Activated naive CD8-positive, alpha-beta T cell treated with anti-CD3 and anti-CD28 coated beads, Interleukin-2, amount 10 ng/mL, durations not matched to agents 7 days and 5 days (primary cell): ENCODE measurements at regions not wholly inside any gene's neighbourhood (a gene's known extent, or its start where the extent isn't known, plus 50 kb on each side); places are given as distances from the start of the nearest gene placed in this dataset.
"Not testable (repeated sequence)": the region's sequence is repeated elsewhere in the genome, so short reads cannot be mapped to it uniquely, and the experiment has no call there.

ENCODE experiments used
- ATAC-seq: fragments of 150-1000 bp; cut with Tn5 transposase; one replicate; pipeline ENCODE4 v1.10.0; 2021; ENCODE audit warnings: low read depth, moderate library complexity
- POLR2A ChIA-PET: fragments of 350-600 bp; sonication (Branson Sonifier 250); formaldehyde crosslinking; loops from one replicate; lab custom pipeline; 2021; ENCODE audit warnings: antibody characterized with exemption; lab: Charles Lee
- DNase-seq: peaks from one replicate; pipeline ENCODE4 v3.0.0; 2021
- H3K27ac Mint-ChIP-seq: one replicate; pipeline ENCODE4 v1.8.0; 2022; ENCODE audit warnings: mild to moderate bottlenecking, mixed read lengths
- H3K27me3 Mint-ChIP-seq: one replicate; pipeline ENCODE4 v1.8.0; 2022; ENCODE audit warnings: mild to moderate bottlenecking, moderate library complexity, mixed read lengths
- H3K36me3 Mint-ChIP-seq: one replicate; pipeline ENCODE4 v1.8.0; 2021; ENCODE audit warnings: mild to moderate bottlenecking, mixed read lengths
- H3K4me1 Mint-ChIP-seq: one replicate; pipeline ENCODE4 v1.8.0; 2021; ENCODE audit warnings: mixed read lengths
- H3K4me3 Mint-ChIP-seq: one replicate; pipeline ENCODE4 v1.8.0; 2022; ENCODE audit warnings: mild to moderate bottlenecking, moderate library complexity, mixed read lengths
- H3K9me3 Mint-ChIP-seq: one replicate; pipeline ENCODE4 v1.8.0; 2021; ENCODE audit warnings: mixed read lengths

DNA sequence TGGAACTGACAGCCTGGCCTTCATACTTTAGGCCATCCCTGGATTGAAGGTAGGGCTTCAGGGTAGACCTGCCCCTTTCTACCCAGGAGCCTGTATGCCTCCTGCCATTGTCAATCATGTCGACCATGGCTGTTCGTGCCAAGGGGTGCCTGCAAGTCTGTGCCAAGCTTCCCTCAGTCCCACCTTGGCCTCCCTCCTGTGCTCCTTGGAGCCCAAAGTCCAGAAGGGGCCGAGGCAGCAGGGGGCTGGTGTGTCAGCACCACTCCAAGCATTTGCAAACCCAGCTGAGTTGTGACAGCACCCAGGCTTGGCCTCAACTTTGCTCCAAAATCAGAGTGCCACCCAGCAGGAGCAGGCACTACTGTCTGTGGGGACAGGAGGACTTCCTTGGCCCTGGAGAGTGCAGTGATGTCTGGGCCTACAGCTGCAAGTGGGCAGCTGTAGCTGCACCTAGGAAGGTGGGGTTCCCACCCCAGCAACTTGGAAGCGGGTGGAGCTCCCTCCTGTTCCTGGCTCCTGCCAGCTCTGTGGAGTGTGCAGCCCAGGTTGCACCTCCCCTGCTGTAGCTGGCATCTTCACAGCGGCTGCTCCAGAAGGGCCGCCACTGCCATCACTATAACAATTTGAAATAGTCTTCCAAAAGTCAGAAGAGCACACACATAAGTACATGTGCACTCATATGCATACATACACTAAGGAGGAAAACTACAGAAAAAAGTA lies 1719.3 kb downstream of the HACE1 start:
- POLR2A ChIA-PET, result no interaction called here
- H3K27ac Mint-ChIP-seq, result no peak overlapping the region
- no peaks in the 10 kb centered on the region for H3K36me3 Mint-ChIP-seq
- H3K9me3 Mint-ChIP-seq, result no peaks in the 10 kb centered on the region
- DNase-seq (no peak), ATAC-seq (no peak)
- H3K4me1 Mint-ChIP-seq, result no peaks in the 10 kb centered on the region
- H3K4me3 Mint-ChIP-seq, result no peak overlapping the region
- H3K27me3 Mint-ChIP-seq, result no peaks in the 10 kb centered on the region

DNA sequence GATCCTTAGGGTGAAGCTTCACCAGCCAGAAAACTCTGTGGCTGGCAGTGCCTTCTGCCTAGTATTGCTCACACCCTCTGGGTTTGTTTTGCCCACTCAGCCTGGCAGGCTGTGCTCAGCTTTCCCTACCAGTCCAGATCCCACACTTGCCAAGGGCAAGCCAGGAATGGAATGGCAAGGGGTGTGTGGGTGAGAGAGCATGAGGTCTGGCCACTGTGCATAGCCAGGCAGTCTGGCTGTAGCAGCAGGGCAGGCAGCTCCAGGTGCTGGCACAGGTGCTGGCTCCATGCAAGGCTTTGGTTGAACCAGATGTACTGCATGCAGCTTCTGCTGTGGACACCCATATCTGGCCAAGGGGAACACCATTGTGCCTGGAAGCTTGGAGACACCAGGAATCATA lies 1720.3 kb downstream of the HACE1 start:
- no peak for DNase-seq
- no peak for ATAC-seq
- H3K9me3 Mint-ChIP-seq, result no peaks in the 10 kb centered on the region
- H3K4me3 Mint-ChIP-seq, result no peak overlapping the region
- H3K36me3 Mint-ChIP-seq, result no peaks in the 10 kb centered on the region
- no peaks in the 10 kb centered on the region for H3K4me1 Mint-ChIP-seq
- POLR2A ChIA-PET, result no interaction called here
- no peaks in the 10 kb centered on the region for H3K27me3 Mint-ChIP-seq
- no peak overlapping the region for H3K27ac Mint-ChIP-seq

DNA sequence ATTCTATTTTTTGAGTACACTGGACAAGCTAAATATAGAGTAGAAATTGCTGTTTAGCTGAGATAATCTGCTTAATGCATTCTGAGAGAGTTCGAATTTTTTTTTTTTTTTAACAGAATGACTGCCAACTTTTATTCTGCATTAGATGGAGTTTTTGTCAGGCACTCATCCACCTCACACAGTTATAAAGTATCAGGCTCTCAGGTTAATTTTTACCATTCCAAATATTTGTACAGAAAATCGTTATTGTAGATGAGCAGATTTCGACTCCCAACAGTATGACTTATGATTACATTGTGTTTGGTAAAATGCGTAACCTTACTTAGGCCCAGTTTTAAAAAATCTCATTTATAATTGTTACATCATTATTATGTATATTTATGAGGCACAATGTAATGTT lies 1731.0 kb downstream of the GRIK2 start:
- ATAC-seq, result no peak
- Mint-ChIP-seq H3K27me3 (no peaks in the 10 kb centered on the region), H3K36me3 (no peaks in the 10 kb centered on the region), H3K4me3 (no peak overlapping the region), H3K27ac (no peak overlapping the region), H3K9me3 (no peaks in the 10 kb centered on the region), H3K4me1 (no peaks in the 10 kb centered on the region)
- POLR2A ChIA-PET, result no interaction called here
- DNase-seq, result no peak

DNA sequence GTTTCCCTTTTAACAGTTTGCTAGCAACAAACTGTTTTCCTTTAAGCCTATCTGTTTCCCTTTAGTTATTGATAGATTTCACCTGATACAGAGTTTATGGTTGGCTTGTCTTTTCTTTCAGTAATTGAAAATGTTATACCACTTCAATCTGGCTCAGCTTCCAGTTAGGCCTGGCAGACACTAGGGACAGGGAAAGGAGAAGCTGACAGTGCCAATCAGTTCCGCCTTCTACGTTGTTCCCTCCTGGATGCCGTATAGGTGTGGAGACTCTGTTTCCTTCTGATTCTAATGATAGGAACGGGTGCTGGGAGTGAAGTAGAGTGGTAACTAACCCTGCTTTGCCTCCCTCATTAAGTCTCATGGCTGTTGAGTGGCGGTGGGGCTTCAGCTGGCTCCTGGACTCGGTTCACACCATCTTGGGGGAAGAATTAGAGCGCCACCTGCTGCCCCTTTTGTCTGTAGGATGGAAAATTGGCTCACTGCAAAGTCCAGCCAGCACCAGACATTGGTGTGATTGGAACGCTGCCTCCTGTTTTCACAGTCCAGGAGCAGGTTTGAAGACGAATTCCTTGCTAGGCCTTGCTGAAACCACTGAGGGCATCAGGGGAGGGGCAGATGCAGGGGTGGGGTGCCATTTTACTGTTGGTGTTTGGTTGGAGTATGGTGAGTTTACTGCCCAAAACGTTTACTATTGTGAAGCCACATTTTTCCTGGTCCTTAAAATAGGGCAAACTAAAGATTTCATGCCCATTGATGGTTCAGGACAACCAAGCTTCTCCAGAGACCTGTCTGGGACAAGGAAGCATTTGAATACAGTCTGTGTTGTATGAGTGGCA lies 1729.5 kb downstream of the GRIK2 start:
- POLR2A ChIA-PET, result no interaction called here
- H3K4me3 Mint-ChIP-seq, result no peak overlapping the region
- no peak overlapping the region for H3K27ac Mint-ChIP-seq
- no peaks in the 10 kb centered on the region for H3K27me3 Mint-ChIP-seq
- ATAC-seq, result no peak
- H3K36me3 Mint-ChIP-seq, result no peaks in the 10 kb centered on the region
- H3K9me3 Mint-ChIP-seq, result no peaks in the 10 kb centered on the region
- no peaks in the 10 kb centered on the region for H3K4me1 Mint-ChIP-seq
- no peak for DNase-seq

DNA sequence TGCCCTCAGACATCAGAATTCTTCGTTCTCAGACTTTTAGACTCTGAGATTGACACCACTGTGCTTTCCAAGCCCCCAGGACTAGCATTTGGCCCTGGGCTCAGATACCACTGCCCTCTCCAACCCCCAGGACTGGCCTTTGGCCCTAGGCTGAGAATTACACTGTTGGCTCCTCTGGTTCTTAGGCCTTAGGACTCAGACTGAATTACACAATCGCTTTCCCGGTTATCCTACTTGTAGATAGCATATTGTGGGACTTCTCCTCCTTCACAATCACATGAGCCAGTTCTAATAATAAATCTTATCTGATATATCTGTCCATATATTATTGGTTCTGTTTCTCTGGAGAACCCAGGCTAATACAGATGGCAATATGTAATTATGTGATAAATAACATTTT lies 1725.5 kb downstream of the GRIK2 start:
- ATAC-seq, result no peak
- Mint-ChIP-seq H3K4me3 (no peak overlapping the region), H3K27ac (no peak overlapping the region)

DNA sequence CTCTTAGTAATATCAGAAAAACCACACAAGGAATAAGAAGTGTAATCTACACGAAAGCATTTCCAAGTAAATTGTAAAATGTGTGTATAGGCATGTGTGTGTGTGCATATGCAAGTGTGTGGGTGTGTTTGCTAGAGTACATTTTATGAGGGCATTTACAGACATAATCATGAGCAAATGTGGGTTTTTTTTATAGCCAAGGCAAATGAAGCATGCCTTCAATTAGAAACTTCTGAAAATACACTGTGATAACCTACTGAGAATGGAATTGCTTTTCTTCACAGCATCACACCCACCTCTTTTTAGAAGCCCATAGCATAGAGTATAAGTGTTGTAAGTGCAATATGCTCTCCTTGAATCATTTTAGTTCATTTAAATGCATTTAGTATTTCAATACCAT lies 1721.1 kb downstream of the GRIK2 start:
- H3K27ac Mint-ChIP-seq, result no peak overlapping the region
- POLR2A ChIA-PET, result no interaction called here
- no peak overlapping the region for H3K4me3 Mint-ChIP-seq
- H3K27me3 Mint-ChIP-seq, result no peaks in the 10 kb centered on the region
- DNase-seq (no peak), ATAC-seq (no peak)
- no peaks in the 10 kb centered on the region for H3K4me1 Mint-ChIP-seq
- H3K36me3 Mint-ChIP-seq, result no peaks in the 10 kb centered on the region
- no peaks in the 10 kb centered on the region for H3K9me3 Mint-ChIP-seq

More for the DNA sequence above, 1725.5 kb downstream of the GRIK2 start:
- Mint-ChIP-seq H3K4me1 (no peaks in the 10 kb centered on the region), H3K9me3 (no peaks in the 10 kb centered on the region), H3K36me3 (no peaks in the 10 kb centered on the region), H3K27me3 (no peaks in the 10 kb centered on the region)
- POLR2A ChIA-PET, result no interaction called here
- DNase-seq, result no peak

DNA sequence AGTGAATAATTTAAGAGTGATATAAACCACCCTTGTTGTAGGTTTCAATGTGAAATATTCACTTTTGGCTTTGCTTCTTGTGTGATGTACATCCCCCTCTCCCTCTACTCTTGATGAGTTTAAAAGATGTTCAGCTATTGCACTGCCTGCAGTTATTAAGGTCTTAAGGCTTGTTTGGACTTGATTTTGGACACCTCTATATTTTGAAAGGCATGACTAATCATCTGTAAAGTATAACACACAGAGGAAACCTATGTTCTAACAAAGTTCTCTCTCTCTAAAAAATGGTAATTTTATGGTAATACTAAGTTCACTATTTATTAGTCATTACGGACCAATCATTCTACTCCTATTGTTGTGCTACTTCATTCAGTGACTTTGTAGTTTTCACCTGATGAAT lies 1719.9 kb downstream of the GRIK2 start:
- H3K36me3 Mint-ChIP-seq, result no peaks in the 10 kb centered on the region
- no peaks in the 10 kb centered on the region for H3K4me1 Mint-ChIP-seq
- no peaks in the 10 kb centered on the region for H3K9me3 Mint-ChIP-seq
- H3K27me3 Mint-ChIP-seq, result no peaks in the 10 kb centered on the region
- ATAC-seq (no peak), DNase-seq (no peak)
- no peak overlapping the region for H3K4me3 Mint-ChIP-seq
- H3K27ac Mint-ChIP-seq, result no peak overlapping the region
- POLR2A ChIA-PET, result no interaction called here

DNA sequence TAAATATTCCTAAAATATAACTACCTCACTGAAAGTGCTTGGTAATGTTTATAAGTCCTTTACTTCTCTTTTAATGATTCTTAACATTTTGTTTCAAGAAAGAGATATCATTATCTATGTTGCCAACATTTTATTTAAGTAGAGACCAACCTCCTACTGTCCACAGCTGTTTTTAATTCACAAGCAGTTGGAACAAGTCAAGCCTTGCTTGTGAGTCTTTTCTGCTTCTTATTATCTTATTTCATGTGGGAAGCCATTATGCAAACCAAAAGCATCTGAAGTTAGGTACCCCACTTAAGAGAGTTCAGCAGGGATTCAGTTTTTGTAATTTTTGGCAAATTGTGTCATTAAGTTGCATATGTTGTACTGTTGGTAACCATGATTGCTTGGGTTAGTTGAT lies 1714.5 kb downstream of the GRIK2 start:
- DNase-seq (no peak), ATAC-seq (no peak)
- POLR2A ChIA-PET, result interaction anchor here (0.6 kb wide), 1 partner anchor 103 kb away, joined by 4 read pairs; no protein-coding TSS in a partner anchor
- Mint-ChIP-seq H3K36me3 (no peaks in the 10 kb centered on the region), H3K4me1 (no peaks in the 10 kb centered on the region), H3K9me3 (no peaks in the 10 kb centered on the region), H3K27me3 (no peaks in the 10 kb centered on the region), H3K4me3 (no peak overlapping the region), H3K27ac (no peak overlapping the region)

DNA sequence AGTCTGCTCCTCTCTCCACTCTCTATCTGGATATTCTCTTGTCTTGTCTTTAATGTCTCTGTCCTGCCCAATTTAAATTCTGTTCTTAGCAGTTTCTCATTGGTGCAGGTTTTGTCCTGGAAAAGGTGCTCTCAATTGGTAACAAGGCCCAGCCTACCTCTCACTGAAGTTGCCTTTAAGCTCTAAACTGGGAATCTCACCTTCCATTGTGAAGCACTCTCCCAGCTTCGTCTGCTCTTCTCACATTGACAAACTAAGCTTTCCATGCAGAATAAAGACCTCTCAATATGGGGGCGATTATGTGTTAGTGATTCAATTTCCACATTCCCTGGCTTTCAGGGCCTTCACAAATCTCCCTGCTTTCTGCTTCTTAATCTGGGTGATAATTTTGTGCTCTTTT lies 1712.2 kb downstream of the GRIK2 start:
- Mint-ChIP-seq H3K27ac (no peak overlapping the region), H3K36me3 (no peaks in the 10 kb centered on the region), H3K9me3 (no peaks in the 10 kb centered on the region), H3K4me1 (no peaks in the 10 kb centered on the region), H3K4me3 (no peak overlapping the region), H3K27me3 (no peaks in the 10 kb centered on the region)
- no peak for DNase-seq
- ATAC-seq, result no peak
- POLR2A ChIA-PET, result no interaction called here

DNA sequence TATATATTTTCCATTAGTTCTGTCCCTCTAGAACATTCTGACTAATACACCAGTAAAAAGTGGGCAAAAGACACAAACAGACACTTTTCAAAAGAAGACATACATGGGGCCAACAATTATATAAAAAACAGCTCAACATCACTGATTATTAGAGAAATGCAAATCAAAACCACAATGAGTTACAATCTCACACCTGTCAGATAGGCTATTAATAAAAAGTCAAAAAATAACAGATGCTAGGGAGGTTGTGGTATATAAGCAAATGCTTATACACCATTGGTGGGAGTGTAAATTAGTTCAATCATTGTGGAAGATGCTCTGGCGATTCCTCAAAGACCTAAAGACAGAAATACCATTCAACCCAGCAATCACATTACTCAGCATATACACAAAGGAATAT lies 1707.8 kb downstream of the GRIK2 start:
- ATAC-seq (no peak), DNase-seq (no peak)
- Mint-ChIP-seq H3K4me3 (no peak overlapping the region), H3K27ac (no peak overlapping the region), H3K4me1 (no peaks in the 10 kb centered on the region), H3K27me3 (no peaks in the 10 kb centered on the region), H3K9me3 (peaks cover 3% of the 10 kb centered on the region), H3K36me3 (no peaks in the 10 kb centered on the region)
- POLR2A ChIA-PET, result no interaction called here

DNA sequence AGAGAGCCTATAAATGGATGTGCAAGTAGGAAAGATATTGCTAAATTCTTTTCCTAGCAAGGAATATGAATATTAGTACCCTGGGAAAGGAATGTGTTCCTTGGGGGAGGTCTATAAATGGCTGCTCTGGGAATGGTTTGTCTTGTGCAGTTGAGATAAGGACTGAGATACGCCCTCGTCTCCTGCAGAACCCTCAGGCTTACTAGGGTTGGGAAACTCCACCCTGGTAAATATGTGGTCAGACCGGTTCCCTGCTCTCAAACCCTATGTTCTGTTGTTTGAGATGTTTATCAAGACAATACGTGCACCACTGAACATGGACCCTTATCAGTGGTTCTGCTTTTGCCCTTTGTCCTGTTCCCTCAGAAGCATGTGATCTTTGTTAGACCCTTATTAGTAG lies 1698.9 kb downstream of the GRIK2 start:
- H3K27me3 Mint-ChIP-seq, POLR2A ChIA-PET, H3K4me1 Mint-ChIP-seq, DNase-seq, ATAC-seq, H3K36me3 Mint-ChIP-seq, H3K9me3 Mint-ChIP-seq, H3K4me3 Mint-ChIP-seq, H3K27ac Mint-ChIP-seq: not testable (repeated sequence)

DNA sequence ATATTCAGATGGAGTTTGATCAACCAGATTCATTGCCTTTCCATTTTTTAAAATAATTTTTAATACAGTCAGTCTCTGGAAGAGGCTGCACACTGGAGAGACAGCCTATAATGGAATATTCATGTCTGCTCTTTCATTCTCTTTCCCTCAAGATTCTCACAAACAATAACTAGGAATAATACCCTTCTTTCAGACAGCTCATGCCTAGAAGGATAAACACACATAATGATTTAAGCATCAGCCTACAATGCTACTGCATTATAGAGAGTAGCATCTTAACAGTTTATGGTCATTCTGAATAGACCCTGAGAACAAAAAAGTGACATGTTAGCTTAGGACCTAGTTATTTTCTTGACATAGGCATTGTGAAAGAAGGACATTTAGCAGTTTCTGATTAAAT lies 1692.3 kb downstream of the GRIK2 start:
- Mint-ChIP-seq H3K36me3 (no peaks in the 10 kb centered on the region), H3K27ac (no peak overlapping the region), H3K27me3 (no peaks in the 10 kb centered on the region), H3K4me1 (no peaks in the 10 kb centered on the region), H3K9me3 (no peaks in the 10 kb centered on the region), H3K4me3 (no peak overlapping the region)
- no peak for ATAC-seq
- POLR2A ChIA-PET, result no interaction called here
- no peak for DNase-seq

DNA sequence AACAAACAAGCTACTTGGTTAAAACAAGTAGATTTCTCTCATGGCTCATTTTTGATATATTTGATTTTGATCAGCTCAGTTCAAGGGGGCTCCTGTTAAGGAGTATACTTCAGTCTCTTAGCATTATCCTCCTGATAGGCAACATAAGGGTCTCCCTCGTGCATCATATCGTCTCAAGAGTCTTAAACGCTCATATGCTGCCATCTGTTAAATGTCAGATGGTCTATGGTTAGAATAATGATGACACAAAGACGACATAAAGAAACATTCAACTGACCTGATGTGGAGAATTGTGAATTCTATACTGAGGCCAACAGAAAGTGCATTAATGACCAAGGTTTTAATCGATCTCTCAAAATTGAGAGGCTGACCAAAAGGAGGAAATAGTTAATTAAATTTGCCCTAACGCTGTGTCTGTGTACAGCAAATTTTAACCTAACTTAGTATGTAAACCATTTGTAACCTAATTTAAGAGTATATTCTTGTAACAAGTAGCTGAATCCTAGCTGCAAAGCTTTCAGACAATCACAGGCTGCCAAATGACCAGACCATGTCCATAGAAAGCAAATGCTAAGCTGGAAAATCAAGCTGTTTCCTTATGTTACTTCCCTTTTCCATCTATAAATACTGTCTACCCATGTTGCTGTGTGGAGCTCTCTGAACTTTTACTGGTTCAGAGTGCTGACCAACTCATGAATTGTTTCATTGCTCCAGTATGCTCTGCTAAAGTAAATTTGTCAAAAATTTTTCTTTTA lies 1688.5 kb downstream of the GRIK2 start:
- Mint-ChIP-seq H3K27ac (no peak overlapping the region), H3K4me3 (no peak overlapping the region), H3K9me3 (peaks cover 5% of the 10 kb centered on the region), H3K27me3 (no peaks in the 10 kb centered on the region), H3K4me1 (no peaks in the 10 kb centered on the region), H3K36me3 (no peaks in the 10 kb centered on the region)
- no peak for DNase-seq
- ATAC-seq, result no peak
- POLR2A ChIA-PET, result no interaction called here
